ENCODE measurements at regions not wholly inside any gene's neighbourhood (a gene's known extent, or its start where the extent isn't known, plus 50 kb on each side); places are given as distances from the start of the nearest gene placed in this dataset.

GRCh38 chr3:176741664-176742047 is 455.6 kb downstream of the TBL1XR1 start:
- H3K9me3 ChIP-seq (ENCODE audit: control insufficient read depth, low read length), result no peaks in the 10 kb centered on the region
- no peak overlapping the region for H3K4me3 ChIP-seq (ENCODE audit: insufficient read depth, low read depth, low read length)
- H3K4me1 ChIP-seq (ENCODE audit: control insufficient read depth, insufficient read depth, low read length), result no peaks in the 10 kb centered on the region
- 40 to 64% methylated on average over 1 to 2 of the region's 2 CpGs for WGBS, 2 experiments
- no peak overlapping the region for H3K27ac ChIP-seq (ENCODE audit: insufficient read depth, low read depth, low read length, poor library complexity, severe bottlenecking)
- H3K27me3 ChIP-seq (ENCODE audit: control insufficient read depth, insufficient read depth, low read length, poor library complexity, severe bottlenecking), result no peaks in the 10 kb centered on the region
- no peaks in the 10 kb centered on the region for H3K36me3 ChIP-seq (ENCODE audit: control insufficient read depth, insufficient read depth, low read length)

GRCh38 chr3:176740906-176741663 is 456.2 kb downstream of the TBL1XR1 start:
- no peaks in the 10 kb centered on the region for H3K27me3 ChIP-seq (ENCODE audit: control insufficient read depth, insufficient read depth, low read length, poor library complexity, severe bottlenecking)
- H3K27ac ChIP-seq (ENCODE audit: insufficient read depth, low read depth, low read length, poor library complexity, severe bottlenecking), result no peak overlapping the region
- no peaks in the 10 kb centered on the region for H3K4me1 ChIP-seq (ENCODE audit: control insufficient read depth, insufficient read depth, low read length)
- no peaks in the 10 kb centered on the region for H3K36me3 ChIP-seq (ENCODE audit: control insufficient read depth, insufficient read depth, low read length)
- no peaks in the 10 kb centered on the region for H3K9me3 ChIP-seq (ENCODE audit: control insufficient read depth, low read length)
- no peak overlapping the region for H3K4me3 ChIP-seq (ENCODE audit: insufficient read depth, low read depth, low read length)
- WGBS, 2 experiments, result 85 to 90% methylated on average over 8 of the region's 8 CpGs

- no peaks in the 10 kb centered on the region for H3K4me1 ChIP-seq (ENCODE audit: control insufficient read depth, insufficient read depth, low read length)
- H3K27me3 ChIP-seq (ENCODE audit: control insufficient read depth, insufficient read depth, low read length, poor library complexity, severe bottlenecking), result no peaks in the 10 kb centered on the region
- H3K4me3 ChIP-seq (ENCODE audit: insufficient read depth, low read depth, low read length), result no peak overlapping the region
- 96 to 100% methylated on average over 2 of the region's 2 CpGs for WGBS, 2 experiments
- no peaks in the 10 kb centered on the region for H3K36me3 ChIP-seq (ENCODE audit: control insufficient read depth, insufficient read depth, low read length)
- H3K9me3 ChIP-seq (ENCODE audit: control insufficient read depth, low read length), result no peaks in the 10 kb centered on the region
- H3K27ac ChIP-seq (ENCODE audit: insufficient read depth, low read depth, low read length, poor library complexity, severe bottlenecking), result no peak overlapping the region
Observed at GRCh38 chr3:176739159-176739558, 458.1 kb downstream of the TBL1XR1 start.

GRCh38 chr3:176737480-176738110 is 459.7 kb downstream of the TBL1XR1 start:
- H3K27me3 ChIP-seq (ENCODE audit: control insufficient read depth, insufficient read depth, low read length, poor library complexity, severe bottlenecking), result no peaks in the 10 kb centered on the region
- H3K27ac ChIP-seq (ENCODE audit: insufficient read depth, low read depth, low read length, poor library complexity, severe bottlenecking), result no peak overlapping the region
- H3K9me3 ChIP-seq (ENCODE audit: control insufficient read depth, low read length), result no peaks in the 10 kb centered on the region
- no peaks in the 10 kb centered on the region for H3K4me1 ChIP-seq (ENCODE audit: control insufficient read depth, insufficient read depth, low read length)
- no peaks in the 10 kb centered on the region for H3K36me3 ChIP-seq (ENCODE audit: control insufficient read depth, insufficient read depth, low read length)
- H3K4me3 ChIP-seq (ENCODE audit: insufficient read depth, low read depth, low read length), result no peak overlapping the region
- whole genome bisulfite sequencing, 2 experiments, result 84 to 92% methylated on average over 4 of the region's 4 CpGs

- Histone ChIP-seq H3K4me1 (ENCODE audit: control insufficient read depth, insufficient read depth, low read length) (no peaks in the 10 kb centered on the region), H3K9me3 (ENCODE audit: control insufficient read depth, low read length) (no peaks in the 10 kb centered on the region), H3K36me3 (ENCODE audit: control insufficient read depth, insufficient read depth, low read length) (no peaks in the 10 kb centered on the region), H3K27ac (ENCODE audit: insufficient read depth, low read depth, low read length, poor library complexity, severe bottlenecking) (no peak overlapping the region), H3K27me3 (ENCODE audit: control insufficient read depth, insufficient read depth, low read length, poor library complexity, severe bottlenecking) (no peaks in the 10 kb centered on the region), H3K4me3 (ENCODE audit: insufficient read depth, low read depth, low read length) (no peak overlapping the region)
- WGBS, 2 experiments, result 80 to 82% methylated on average over 5 of the region's 5 CpGs
Observed at GRCh38 chr3:176734146-176734545, 463.1 kb downstream of the TBL1XR1 start.

GRCh38 chr3:176724394-176724759 is 472.9 kb downstream of the TBL1XR1 start:
- Histone ChIP-seq H3K36me3 (ENCODE audit: control insufficient read depth, insufficient read depth, low read length) (no peaks in the 10 kb centered on the region), H3K27me3 (ENCODE audit: control insufficient read depth, insufficient read depth, low read length, poor library complexity, severe bottlenecking) (no peaks in the 10 kb centered on the region), H3K4me1 (ENCODE audit: control insufficient read depth, insufficient read depth, low read length) (no peaks in the 10 kb centered on the region), H3K9me3 (ENCODE audit: control insufficient read depth, low read length) (no peaks in the 10 kb centered on the region), H3K4me3 (ENCODE audit: insufficient read depth, low read depth, low read length) (no peak overlapping the region), H3K27ac (ENCODE audit: insufficient read depth, low read depth, low read length, poor library complexity, severe bottlenecking) (no peak overlapping the region)

GRCh38 chr3:176723758-176724393 is 473.4 kb downstream of the TBL1XR1 start:
- Histone ChIP-seq H3K27ac (ENCODE audit: insufficient read depth, low read depth, low read length, poor library complexity, severe bottlenecking) (no peak overlapping the region), H3K27me3 (ENCODE audit: control insufficient read depth, insufficient read depth, low read length, poor library complexity, severe bottlenecking) (no peaks in the 10 kb centered on the region), H3K4me3 (ENCODE audit: insufficient read depth, low read depth, low read length) (no peak overlapping the region), H3K4me1 (ENCODE audit: control insufficient read depth, insufficient read depth, low read length) (no peaks in the 10 kb centered on the region), H3K36me3 (ENCODE audit: control insufficient read depth, insufficient read depth, low read length) (no peaks in the 10 kb centered on the region), H3K9me3 (ENCODE audit: control insufficient read depth, low read length) (no peaks in the 10 kb centered on the region)

- H3K4me1 ChIP-seq (ENCODE audit: control insufficient read depth, insufficient read depth, low read length), result no peaks in the 10 kb centered on the region
- WGBS, 2 experiments, result 92 to 94% methylated on average over 3 of the region's 3 CpGs
- no peak overlapping the region for H3K27ac ChIP-seq (ENCODE audit: insufficient read depth, low read depth, low read length, poor library complexity, severe bottlenecking)
- no peaks in the 10 kb centered on the region for H3K36me3 ChIP-seq (ENCODE audit: control insufficient read depth, insufficient read depth, low read length)
- no peak overlapping the region for H3K4me3 ChIP-seq (ENCODE audit: insufficient read depth, low read depth, low read length)
- no peaks in the 10 kb centered on the region for H3K27me3 ChIP-seq (ENCODE audit: control insufficient read depth, insufficient read depth, low read length, poor library complexity, severe bottlenecking)
- no peaks in the 10 kb centered on the region for H3K9me3 ChIP-seq (ENCODE audit: control insufficient read depth, low read length)
Observed at GRCh38 chr3:176714034-176714433, 483.2 kb downstream of the TBL1XR1 start.

- Histone ChIP-seq H3K36me3 (ENCODE audit: control insufficient read depth, insufficient read depth, low read length) (no peaks in the 10 kb centered on the region), H3K9me3 (ENCODE audit: control insufficient read depth, low read length) (no peaks in the 10 kb centered on the region), H3K27me3 (ENCODE audit: control insufficient read depth, insufficient read depth, low read length, poor library complexity, severe bottlenecking) (no peaks in the 10 kb centered on the region), H3K4me1 (ENCODE audit: control insufficient read depth, insufficient read depth, low read length) (no peaks in the 10 kb centered on the region), H3K4me3 (ENCODE audit: insufficient read depth, low read depth, low read length) (no peak overlapping the region), H3K27ac (ENCODE audit: insufficient read depth, low read depth, low read length, poor library complexity, severe bottlenecking) (no peak overlapping the region)
- 68 to 86% methylated on average over 2 of the region's 2 CpGs for WGBS, 2 experiments
Observed at GRCh38 chr3:176712191-176712590, 485.1 kb downstream of the TBL1XR1 start.

- H3K27me3 ChIP-seq (ENCODE audit: control insufficient read depth, insufficient read depth, low read length, poor library complexity, severe bottlenecking), result no peaks in the 10 kb centered on the region
- WGBS, 2 experiments, result 61 to 62% methylated on average over 4 of the region's 4 CpGs
- no peak overlapping the region for H3K27ac ChIP-seq (ENCODE audit: insufficient read depth, low read depth, low read length, poor library complexity, severe bottlenecking)
- no peaks in the 10 kb centered on the region for H3K4me1 ChIP-seq (ENCODE audit: control insufficient read depth, insufficient read depth, low read length)
- H3K36me3 ChIP-seq (ENCODE audit: control insufficient read depth, insufficient read depth, low read length), result no peaks in the 10 kb centered on the region
- H3K9me3 ChIP-seq (ENCODE audit: control insufficient read depth, low read length), result no peaks in the 10 kb centered on the region
- no peak overlapping the region for H3K4me3 ChIP-seq (ENCODE audit: insufficient read depth, low read depth, low read length)
Observed at GRCh38 chr3:176699288-176699687, 498.0 kb downstream of the TBL1XR1 start.
